ENCODE measurements at regions not wholly inside any gene's neighbourhood (a gene's known extent, or its start where the extent isn't known, plus 50 kb on each side); places are given as distances from the start of the nearest gene placed in this dataset.

DNA sequence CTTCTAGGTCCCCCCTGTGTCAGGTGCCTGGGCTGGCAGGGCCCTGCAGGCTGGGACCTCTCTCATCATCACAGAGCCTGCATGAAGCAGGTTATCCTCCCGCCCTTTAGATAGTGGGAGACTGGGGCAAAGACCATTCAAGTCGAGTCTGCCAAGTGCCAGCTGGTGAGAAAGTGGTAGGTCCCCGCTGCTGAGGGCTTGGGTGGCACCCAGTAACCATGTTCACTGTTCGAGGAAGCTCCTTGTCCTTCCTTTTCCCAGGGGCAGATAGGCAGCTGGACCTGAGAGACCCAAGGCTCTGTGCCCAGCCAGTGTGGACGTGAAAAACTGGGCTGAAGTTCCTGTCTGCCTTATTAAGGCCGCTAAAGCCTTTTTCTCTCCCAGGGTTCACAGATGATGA is 1319.8 kb downstream of the TBC1D22A start:
- POLR2A ChIA-PET (ENCODE audit: unreplicated experiment), result no interaction called here
- TF ChIP-seq CHD1 (IDR thresholded peaks at IDR 0.05; ENCODE audit: low read depth, low read length) (no peak), FOS (IDR thresholded peaks at IDR 0.05; ENCODE audit: low read depth, low read length) (no peak), RAD21 (IDR thresholded peaks at IDR 0.05; ENCODE audit: low read length) (no peak), NFE2L2 (IDR thresholded peaks at IDR 0.05; ENCODE audit: low read depth, low read length) (no peak)
- Histone ChIP-seq H3K27ac (ENCODE audit: insufficient read depth, low read length) (no peak overlapping the region), H4K20me1 (ENCODE audit: insufficient read depth, low read length) (no peaks in the 10 kb centered on the region), H2AFZ (replicated peaks; ENCODE audit: low read length, poor library complexity) (no peak overlapping the region), H3K79me1 (ENCODE audit: low read depth in 1 of 2, low read length in 2 of 2) (no peaks in the 10 kb centered on the region), H2BK5ac (ENCODE audit: low read depth, low read length, poor library complexity, severe bottlenecking) (no peak overlapping the region), H3K4ac (ENCODE audit: low read depth, low read length) (no peak overlapping the region), H2AK5ac (ENCODE audit: low read depth, low read length) (no peak overlapping the region), H3K4me2 (ENCODE audit: low read depth, low read length) (no peak overlapping the region), H3K9me3 (ENCODE audit: control insufficient read depth, insufficient read depth, low read length) (peaks cover 63% of the 10 kb centered on the region), H3K23ac (ENCODE audit: low read depth, low read length) (no peak overlapping the region), H4K91ac (ENCODE audit: insufficient read depth, low read depth, low read length) (no peak overlapping the region), H2BK15ac (ENCODE audit: low read depth, low read length) (no peak overlapping the region), H4K8ac (ENCODE audit: low read depth in 2 of 2, low read length in 2 of 2) (no peak overlapping the region), H3K27me3 (ENCODE audit: control insufficient read depth, insufficient read depth, low read length) (no peaks in the 10 kb centered on the region), H4K5ac (ENCODE audit: low read depth, low read length) (no peak overlapping the region), H3K14ac (replicated peaks; ENCODE audit: low read depth, low read length) (no peak overlapping the region), H3K4me3 (ENCODE audit: insufficient read depth, low read depth, low read length) (no peak overlapping the region), H3K9ac (ENCODE audit: low read depth, low read length) (no peak overlapping the region), H3K9me1 (ENCODE audit: insufficient read depth, low read length) (no peaks in the 10 kb centered on the region), H2BK120ac (ENCODE audit: low read depth, low read length) (no peak overlapping the region), H3K56ac (ENCODE audit: extremely low read depth, insufficient read depth, low read length) (no peak overlapping the region), H2BK20ac (ENCODE audit: low read depth, low read length) (no peak overlapping the region), H3K4me1 (ENCODE audit: control insufficient read depth, insufficient read depth, low read length) (no peaks in the 10 kb centered on the region), H2AK9ac (replicated peaks; ENCODE audit: low read depth, low read length, poor library complexity) (no peak overlapping the region), H3K18ac (ENCODE audit: low read depth, low read length) (no peak overlapping the region), H3K36me3 (ENCODE audit: control insufficient read depth, insufficient read depth, low read length) (no peaks in the 10 kb centered on the region)
- WGBS, 2 experiments (ENCODE audit: extremely low coverage in 2 of 2, insufficient read length in 1 of 2), result 43% methylated on average over 3 of the region's 6 CpGs; no CpG with 5 or more reads in 1 of the 2 experiments
- in situ Hi-C loops (cut with MboI; ENCODE audit: low sequenced_read_pairs), result no loop called here
- DNase-seq, result no peak
- CTCF ChIA-PET, result no interaction called here
- intact Hi-C loops (cut with micrococcal nuclease), result no loop called here
- no peak for ATAC-seq (ENCODE audit: low read depth)
- BruUV-seq (replicated peaks), result no TSS peak
- dilution Hi-C loops (cut with HindIII; ENCODE audit: low sequenced_read_pairs, unreplicated experiment), result no loop called here

Measured in IMR-90 (cell line).